NB4 (cell line): ENCODE measurements at regions not wholly inside any gene's neighbourhood (a gene's known extent, or its start where the extent isn't known, plus 50 kb on each side); places are given as distances from the start of the nearest gene placed in this dataset.

Experiments used
- DNase-seq: peaks from one replicate; pipeline ENCODE4 v3.0.0; 2010; ENCODE audit warnings: low read depth
- H3K4me3 ChIP-seq: one replicate; pipeline ENCODE4 v1.5.1; 2011; ENCODE audit warnings: mild to moderate bottlenecking, low read depth, low read length, moderate library complexity
- CTCF ChIP-seq: IDR thresholded peaks from one replicate; pipeline ENCODE4 v1.5.1; 2012; ENCODE audit warnings: low read depth, low read length
- MAX ChIP-seq: IDR thresholded peaks from 2 replicates; pipeline ENCODE4 v1.6.1; 2011; ENCODE audit warnings: low read depth, low read length
- MYC ChIP-seq: IDR thresholded peaks from 2 replicates; pipeline ENCODE4 v1.6.1; 2011; ENCODE audit warnings: low read depth, low read length
- POLR2A ChIP-seq: IDR thresholded peaks from 2 replicates; pipeline ENCODE4 v1.6.1; 2011; ENCODE audit warnings: mild to moderate bottlenecking; ENCODE audit not compliant: insufficient read length; ENCODE audit errors: extremely low read depth

- H3K4me3 ChIP-seq, result no peak overlapping the region
- DNase-seq, result peak; percentile 23
- peak; percentile 15 for TF ChIP-seq CTCF
- TF ChIP-seq MAX, result no peak
These were observed 64.0 kb upstream of the FGF13 start for GRCh38 chrX:138775517-138775916.

- no peak for DNase-seq
- H3K4me3 ChIP-seq, result no peak overlapping the region
- TF ChIP-seq MYC (no peak), POLR2A (no peak), MAX (no peak), CTCF (no peak)
These were observed 59.5 kb upstream of the FGF13 start for GRCh38 chrX:138771047-138771446.

- H3K4me3 ChIP-seq, result no peak overlapping the region
- TF ChIP-seq MAX (no peak), CTCF (no peak), POLR2A (no peak), MYC (no peak)
- no peak for DNase-seq
These were observed 58.4 kb upstream of the FGF13 start for GRCh38 chrX:138769918-138770317.

- no peak overlapping the region for H3K4me3 ChIP-seq
- DNase-seq, result no peak
- TF ChIP-seq MAX (no peak), CTCF (no peak), POLR2A (no peak), MYC (no peak)
These were observed 53.5 kb upstream of the FGF13 start for GRCh38 chrX:138765051-138765450.

- no peak for DNase-seq
These were observed 52.2 kb upstream of the FGF13 start for GRCh38 chrX:138763761-138764160.

More at GRCh38 chrX:138763761-138764160, 52.2 kb upstream of the FGF13 start:
- TF ChIP-seq MAX (no peak), POLR2A (no peak), MYC (no peak), CTCF (no peak)
- no peak overlapping the region for H3K4me3 ChIP-seq
